ENCODE measurements at regions not wholly inside any gene's neighbourhood (a gene's known extent, or its start where the extent isn't known, plus 50 kb on each side); places are given as distances from the start of the nearest gene placed in this dataset.

DNA sequence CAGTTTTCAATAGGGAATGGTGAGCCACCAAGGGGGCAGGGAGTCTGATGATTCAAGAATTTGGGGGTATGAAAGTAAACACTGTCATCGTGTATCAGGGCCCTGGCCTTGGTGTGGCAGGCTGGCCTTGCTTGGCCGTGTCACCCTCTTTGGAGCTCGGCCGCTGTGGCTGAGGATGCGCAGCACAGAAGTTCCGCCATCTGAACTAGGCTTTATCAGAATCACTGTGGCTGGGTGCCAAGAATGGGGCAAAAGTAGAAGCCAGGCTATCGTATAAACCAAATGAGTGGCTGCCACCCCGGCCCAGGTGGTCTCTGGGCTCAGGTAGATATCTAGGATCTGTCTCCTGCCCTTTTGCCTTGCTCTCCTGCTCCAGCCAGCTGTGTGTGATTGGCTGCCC lies 137.4 kb downstream of the PAPOLA start:
- no peak for TF ChIP-seq POLR2A (IDR thresholded peaks at IDR 0.05; ENCODE audit: low read depth, low read length)
- no peak for TF ChIP-seq POLR2AphosphoS5 (IDR thresholded peaks at IDR 0.05; ENCODE audit: low read depth, low read length)
- no peak for TF ChIP-seq POU2F2 (IDR thresholded peaks at IDR 0.05; ENCODE audit: low read depth, low read length)
- no peak for TF ChIP-seq TAF1 (IDR thresholded peaks at IDR 0.05; ENCODE audit: low read depth, low read length)
- no peak for TF ChIP-seq SPI1 (IDR thresholded peaks at IDR 0.05; ENCODE audit: low read depth, low read length)
- TF ChIP-seq PAX5 (IDR thresholded peaks at IDR 0.05; ENCODE audit: insufficient read depth, low read length, severe bottlenecking): no peak

All from GM12891 (cell line).